ENCODE measurements at regions not wholly inside any gene's neighbourhood (a gene's known extent, or its start where the extent isn't known, plus 50 kb on each side); places are given as distances from the start of the nearest gene placed in this dataset.

GRCh38 chr16:54421220-54421619, 134.6 kb upstream of the IRX3 start:
- Mint-ChIP-seq H3K9me3 (no peaks in the 10 kb centered on the region), H3K27ac (no peak overlapping the region), H3K4me1 (ENCODE audit: low read depth in 2 of 2) (no peaks in the 10 kb centered on the region), H3K36me3 (no peaks in the 10 kb centered on the region), H3K27me3 (peaks cover 4 to 11% of the 10 kb centered on the region in 2 donors), H3K4me3 (no peak overlapping the region)
- ATAC-seq (no peak), DNase-seq (ENCODE audit: low spot score) (no peak)

GRCh38 chr16:54418903-54419302, 132.3 kb upstream of the IRX3 start:
- no peak for DNase-seq (ENCODE audit: low spot score)
- Mint-ChIP-seq H3K36me3 (no peaks in the 10 kb centered on the region), H3K9me3 (no peaks in the 10 kb centered on the region), H3K27ac (no peak overlapping the region), H3K4me1 (ENCODE audit: low read depth in 2 of 2) (peaks cover 0 to 4% of the 10 kb centered on the region in 2 donors), H3K4me3 (no peak overlapping the region), H3K27me3 (peaks cover 4 to 11% of the 10 kb centered on the region in 2 donors)
- ATAC-seq, result no peak

- Mint-ChIP-seq H3K9me3 (no peaks in the 10 kb centered on the region), H3K4me1 (ENCODE audit: low read depth in 2 of 2) (peaks cover 0 to 4% of the 10 kb centered on the region in 2 donors), H3K36me3 (no peaks in the 10 kb centered on the region), H3K27ac (no peak overlapping the region), H3K4me3 (no peak overlapping the region), H3K27me3 (peaks cover 4 to 11% of the 10 kb centered on the region in 2 donors)
- ATAC-seq, result no peak
- DNase-seq (ENCODE audit: low spot score), result no peak
Measured at GRCh38 chr16:54417384-54417783, 130.8 kb upstream of the IRX3 start.

- Mint-ChIP-seq H3K36me3 (no peaks in the 10 kb centered on the region), H3K27ac (no peak overlapping the region), H3K4me1 (ENCODE audit: low read depth in 2 of 2) (peaks cover 0 to 4% of the 10 kb centered on the region in 2 donors), H3K27me3 (peaks cover 9 to 11% of the 10 kb centered on the region in 2 donors), H3K4me3 (no peak overlapping the region), H3K9me3 (no peaks in the 10 kb centered on the region)
- no peak for DNase-seq (ENCODE audit: low spot score)
- ATAC-seq, result no peak
Measured at GRCh38 chr16:54414671-54415070, 128.1 kb upstream of the IRX3 start.

GRCh38 chr16:54412777-54413455, 126.3 kb upstream of the IRX3 start:
- DNase-seq (ENCODE audit: low spot score) (no peak), ATAC-seq (no peak)
- Mint-ChIP-seq H3K9me3 (no peaks in the 10 kb centered on the region), H3K27ac (no peak overlapping the region), H3K27me3 (peaks cover 11 to 12% of the 10 kb centered on the region in 2 donors), H3K36me3 (no peaks in the 10 kb centered on the region), H3K4me3 (no peak overlapping the region), H3K4me1 (ENCODE audit: low read depth in 2 of 2) (peaks cover 0 to 4% of the 10 kb centered on the region in 2 donors)

- H3K27me3 Mint-ChIP-seq, result peaks cover 12 to 16% of the 10 kb centered on the region in 2 donors
- H3K9me3 Mint-ChIP-seq, result no peaks in the 10 kb centered on the region
- no peaks in the 10 kb centered on the region for H3K36me3 Mint-ChIP-seq
- DNase-seq (ENCODE audit: low spot score), result no peak
- no peak overlapping the region for H3K4me3 Mint-ChIP-seq
- ATAC-seq, result no peak
- no peak overlapping the region for H3K27ac Mint-ChIP-seq
- peaks cover 0 to 4% of the 10 kb centered on the region in 2 donors for H3K4me1 Mint-ChIP-seq (ENCODE audit: low read depth in 2 of 2)
Measured at GRCh38 chr16:54412037-54412436, 125.5 kb upstream of the IRX3 start.

- Mint-ChIP-seq H3K9me3 (no peaks in the 10 kb centered on the region), H3K4me3 (no peak overlapping the region), H3K4me1 (ENCODE audit: low read depth in 2 of 2) (peaks cover 0 to 4% of the 10 kb centered on the region in 2 donors), H3K36me3 (no peaks in the 10 kb centered on the region), H3K27me3 (peaks cover 12 to 20% of the 10 kb centered on the region in 2 donors), H3K27ac (no peak overlapping the region)
- DNase-seq (ENCODE audit: low spot score) (no peak), ATAC-seq (peak in 1 of 2 donors; percentile 47)
Measured at GRCh38 chr16:54411544-54411943, 125.0 kb upstream of the IRX3 start.

GRCh38 chr16:54409982-54410381, 123.4 kb upstream of the IRX3 start:
- Mint-ChIP-seq H3K27ac (no peak overlapping the region), H3K4me3 (no peak overlapping the region), H3K9me3 (no peaks in the 10 kb centered on the region), H3K27me3 (peaks cover 15 to 22% of the 10 kb centered on the region in 2 donors), H3K4me1 (ENCODE audit: low read depth in 2 of 2) (no peaks in the 10 kb centered on the region), H3K36me3 (no peaks in the 10 kb centered on the region)
- DNase-seq (ENCODE audit: low spot score), result no peak
- ATAC-seq, result no peak

GRCh38 chr16:54407596-54407995, 121.0 kb upstream of the IRX3 start:
- Mint-ChIP-seq H3K27me3 (peaks cover 11 to 12% of the 10 kb centered on the region in 2 donors), H3K9me3 (no peaks in the 10 kb centered on the region), H3K4me1 (ENCODE audit: low read depth in 2 of 2) (no peaks in the 10 kb centered on the region), H3K36me3 (no peaks in the 10 kb centered on the region), H3K4me3 (no peak overlapping the region), H3K27ac (no peak overlapping the region)
- DNase-seq (ENCODE audit: low spot score) (no peak), ATAC-seq (no peak)

GRCh38 chr16:54405478-54405877, 118.9 kb upstream of the IRX3 start:
- H3K27me3 Mint-ChIP-seq, result peaks cover 8 to 12% of the 10 kb centered on the region in 2 donors

GRCh38 chr16:54403580-54403979, 117.0 kb upstream of the IRX3 start:
- Mint-ChIP-seq H3K36me3 (no peaks in the 10 kb centered on the region), H3K4me3 (no peak overlapping the region), H3K4me1 (ENCODE audit: low read depth in 2 of 2) (no peaks in the 10 kb centered on the region), H3K27me3 (peaks cover 12% of the 10 kb centered on the region in 2 donors), H3K27ac (no peak overlapping the region), H3K9me3 (no peaks in the 10 kb centered on the region)
- DNase-seq (ENCODE audit: low spot score) (no peak), ATAC-seq (no peak)

More at GRCh38 chr16:54405478-54405877, 118.9 kb upstream of the IRX3 start:
- Mint-ChIP-seq H3K36me3 (no peaks in the 10 kb centered on the region), H3K9me3 (no peaks in the 10 kb centered on the region), H3K4me3 (no peak overlapping the region), H3K4me1 (ENCODE audit: low read depth in 2 of 2) (no peaks in the 10 kb centered on the region), H3K27ac (no peak overlapping the region)
- ATAC-seq, result no peak
- no peak for DNase-seq (ENCODE audit: low spot score)

GRCh38 chr16:54402873-54403272, 116.3 kb upstream of the IRX3 start:
- DNase-seq (ENCODE audit: low spot score), result no peak
- H3K9me3 Mint-ChIP-seq, result no peaks in the 10 kb centered on the region
- no peaks in the 10 kb centered on the region for H3K36me3 Mint-ChIP-seq
- H3K27me3 Mint-ChIP-seq, result peaks cover 13 to 15% of the 10 kb centered on the region in 2 donors
- H3K4me3 Mint-ChIP-seq, result no peak overlapping the region
- ATAC-seq, result no peak
- no peak overlapping the region for H3K27ac Mint-ChIP-seq
- H3K4me1 Mint-ChIP-seq (ENCODE audit: low read depth in 2 of 2), result no peaks in the 10 kb centered on the region

GRCh38 chr16:54402270-54402669, 115.7 kb upstream of the IRX3 start:
- Mint-ChIP-seq H3K4me1 (ENCODE audit: low read depth in 2 of 2) (no peaks in the 10 kb centered on the region), H3K27me3 (peaks cover 13 to 14% of the 10 kb centered on the region in 2 donors)
- ATAC-seq, result no peak

GRCh38 chr16:54400261-54400660, 113.7 kb upstream of the IRX3 start:
- Mint-ChIP-seq H3K9me3 (peaks cover 2% of the 10 kb centered on the region), H3K4me3 (no peak overlapping the region), H3K36me3 (no peaks in the 10 kb centered on the region), H3K27ac (no peak overlapping the region), H3K4me1 (ENCODE audit: low read depth in 2 of 2) (no peaks in the 10 kb centered on the region), H3K27me3 (peaks cover 9 to 16% of the 10 kb centered on the region in 2 donors)
- ATAC-seq (no peak), DNase-seq (ENCODE audit: low spot score) (no peak)

More at GRCh38 chr16:54402270-54402669, 115.7 kb upstream of the IRX3 start:
- Mint-ChIP-seq H3K9me3 (no peaks in the 10 kb centered on the region), H3K36me3 (no peaks in the 10 kb centered on the region), H3K4me3 (no peak overlapping the region), H3K27ac (no peak overlapping the region)
- DNase-seq (ENCODE audit: low spot score), result no peak

GRCh38 chr16:54398986-54399385, 112.4 kb upstream of the IRX3 start:
- Mint-ChIP-seq H3K4me3 (no peak overlapping the region), H3K27me3 (peaks cover 19 to 21% of the 10 kb centered on the region in 2 donors), H3K9me3 (peaks cover 3% of the 10 kb centered on the region), H3K36me3 (no peaks in the 10 kb centered on the region), H3K27ac (no peak overlapping the region), H3K4me1 (ENCODE audit: low read depth in 2 of 2) (no peaks in the 10 kb centered on the region)
- DNase-seq (ENCODE audit: low spot score) (no peak), ATAC-seq (no peak)

Measured in natural killer cell treated with Interleukin-12 subunit alpha and Interleukin-12 subunit beta and Interleukin-15 and Interleukin-18, amount 100 ng/mL, for 72 hours (primary cell).